ENCODE measurements at regions not wholly inside any gene's neighbourhood (a gene's known extent, or its start where the extent isn't known, plus 50 kb on each side); places are given as distances from the start of the nearest gene placed in this dataset.

DNA sequence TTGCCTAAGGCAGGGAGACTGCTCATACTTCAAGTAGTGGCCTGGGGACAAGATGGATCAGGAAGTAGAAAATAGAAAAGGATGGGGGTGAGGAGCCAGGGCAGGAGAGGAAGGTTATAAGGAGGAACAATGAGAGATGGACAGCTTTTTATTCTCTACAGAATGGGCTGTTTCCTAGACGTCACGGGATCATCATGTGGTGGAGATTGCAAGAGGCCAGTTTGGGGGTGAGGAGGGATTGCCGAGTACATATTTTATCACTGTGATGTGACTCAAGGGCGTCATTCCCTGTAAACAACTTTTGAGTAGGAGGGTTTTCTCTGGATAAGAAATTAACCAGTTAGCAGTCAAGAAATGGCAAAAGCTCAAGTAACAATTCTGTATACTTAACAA, 406.3 kb downstream of the ETS1 start:
- TF ChIP-seq, protein P1, sequence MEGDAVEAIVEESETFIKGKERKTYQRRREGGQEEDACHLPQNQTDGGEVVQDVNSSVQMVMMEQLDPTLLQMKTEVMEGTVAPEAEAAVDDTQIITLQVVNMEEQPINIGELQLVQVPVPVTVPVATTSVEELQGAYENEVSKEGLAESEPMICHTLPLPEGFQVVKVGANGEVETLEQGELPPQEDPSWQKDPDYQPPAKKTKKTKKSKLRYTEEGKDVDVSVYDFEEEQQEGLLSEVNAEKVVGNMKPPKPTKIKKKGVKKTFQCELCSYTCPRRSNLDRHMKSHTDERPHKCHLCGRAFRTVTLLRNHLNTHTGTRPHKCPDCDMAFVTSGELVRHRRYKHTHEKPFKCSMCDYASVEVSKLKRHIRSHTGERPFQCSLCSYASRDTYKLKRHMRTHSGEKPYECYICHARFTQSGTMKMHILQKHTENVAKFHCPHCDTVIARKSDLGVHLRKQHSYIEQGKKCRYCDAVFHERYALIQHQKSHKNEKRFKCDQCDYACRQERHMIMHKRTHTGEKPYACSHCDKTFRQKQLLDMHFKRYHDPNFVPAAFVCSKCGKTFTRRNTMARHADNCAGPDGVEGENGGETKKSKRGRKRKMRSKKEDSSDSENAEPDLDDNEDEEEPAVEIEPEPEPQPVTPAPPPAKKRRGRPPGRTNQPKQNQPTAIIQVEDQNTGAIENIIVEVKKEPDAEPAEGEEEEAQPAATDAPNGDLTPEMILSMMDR (IDR thresholded peaks at IDR 0.05): no peak
- TF ChIP-seq POLR2A (IDR thresholded peaks at IDR 0.05): no peak

All from uterus (tissue), 2 donors.